ENCODE measurements at regions not wholly inside any gene's neighbourhood (a gene's known extent, or its start where the extent isn't known, plus 50 kb on each side); places are given as distances from the start of the nearest gene placed in this dataset.

DNA sequence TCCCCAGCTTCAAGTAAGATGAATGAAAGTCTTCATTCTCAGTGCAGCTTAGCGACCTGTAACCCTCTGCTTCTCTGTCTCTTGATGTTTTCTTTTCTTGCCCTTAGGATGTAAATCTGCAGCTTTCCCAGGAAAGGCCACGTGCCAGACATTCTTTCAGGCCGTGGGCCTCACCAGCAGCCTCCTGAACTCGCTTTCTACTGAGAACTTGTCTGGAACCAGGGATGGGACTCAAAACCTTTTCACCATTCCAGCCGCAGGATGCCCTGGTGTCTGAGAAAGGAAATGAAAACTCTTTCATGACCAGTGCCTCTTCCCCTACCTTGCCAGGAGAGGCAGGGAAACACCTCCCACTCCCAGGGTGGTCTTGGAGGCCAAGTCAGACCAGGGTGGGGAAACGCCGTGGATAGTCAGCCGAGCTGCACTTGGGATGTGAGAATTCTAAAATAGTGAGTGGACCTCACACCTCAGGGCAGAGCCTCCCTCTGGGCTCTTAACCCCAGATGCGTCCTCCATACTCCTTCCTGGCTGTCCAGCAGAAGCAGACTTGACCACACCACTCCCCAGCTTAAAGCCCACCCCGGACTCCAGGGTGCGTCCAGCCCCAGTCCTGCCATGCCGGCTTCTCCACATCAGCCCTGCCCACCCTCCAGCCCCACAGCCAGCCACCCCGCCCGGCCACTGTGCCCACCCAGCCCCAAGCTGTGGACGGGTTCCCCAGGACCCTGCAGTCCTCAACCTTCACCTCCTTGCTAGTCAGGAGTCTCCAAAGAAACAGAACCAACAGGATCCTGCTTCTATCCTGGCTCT is 115.5 kb downstream of the TWIST2 start:
- no peak for DNase-seq (ENCODE audit: low read depth in 3 of 3)

DNA sequence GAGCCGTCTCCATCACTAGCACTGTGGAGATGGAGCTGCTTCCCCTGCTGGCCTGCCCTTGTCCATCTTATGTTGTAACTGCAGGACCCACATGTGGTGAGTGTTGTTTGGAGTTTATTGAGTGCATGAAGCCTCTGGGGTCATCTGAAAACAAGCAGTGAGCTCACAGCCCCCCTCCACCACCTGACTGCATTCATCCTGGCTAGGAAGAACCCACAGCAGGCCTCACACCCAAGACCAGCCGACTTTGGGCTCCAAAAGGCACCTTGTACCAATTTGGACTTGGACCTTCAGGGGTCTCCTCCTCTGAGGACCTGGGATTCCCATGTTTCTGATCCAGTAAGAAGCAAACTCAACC is 116.1 kb downstream of the TWIST2 start:
- no peak for DNase-seq (ENCODE audit: low read depth in 3 of 3)

DNA sequence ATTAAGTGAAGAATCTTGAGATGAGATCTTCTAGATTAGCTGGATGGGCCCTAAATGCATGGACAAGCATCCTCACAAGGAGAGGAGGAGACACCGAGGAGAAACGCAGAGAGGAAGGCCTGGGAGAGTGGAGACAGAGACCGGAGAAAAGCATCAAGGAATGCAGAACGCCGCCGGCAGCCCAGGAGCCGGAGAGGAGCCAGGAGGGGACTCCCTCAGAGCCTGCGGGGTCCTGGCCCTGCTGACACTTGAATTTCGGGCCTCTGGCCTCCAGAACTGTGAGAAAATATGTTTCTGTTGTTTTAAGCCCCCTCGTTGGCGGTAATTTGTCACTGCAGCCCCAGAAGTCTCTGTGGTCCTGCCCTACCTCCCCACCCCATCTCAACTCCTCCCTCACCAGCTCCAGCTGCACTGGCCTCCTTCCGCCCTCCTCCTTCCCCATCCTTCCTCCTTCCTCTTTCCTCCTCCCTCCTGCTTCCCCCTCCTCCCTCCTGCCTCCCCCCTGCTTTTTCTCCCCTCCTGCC is 116.7 kb downstream of the TWIST2 start:
- DNase-seq (ENCODE audit: low read depth in 3 of 3) = no peak

DNA sequence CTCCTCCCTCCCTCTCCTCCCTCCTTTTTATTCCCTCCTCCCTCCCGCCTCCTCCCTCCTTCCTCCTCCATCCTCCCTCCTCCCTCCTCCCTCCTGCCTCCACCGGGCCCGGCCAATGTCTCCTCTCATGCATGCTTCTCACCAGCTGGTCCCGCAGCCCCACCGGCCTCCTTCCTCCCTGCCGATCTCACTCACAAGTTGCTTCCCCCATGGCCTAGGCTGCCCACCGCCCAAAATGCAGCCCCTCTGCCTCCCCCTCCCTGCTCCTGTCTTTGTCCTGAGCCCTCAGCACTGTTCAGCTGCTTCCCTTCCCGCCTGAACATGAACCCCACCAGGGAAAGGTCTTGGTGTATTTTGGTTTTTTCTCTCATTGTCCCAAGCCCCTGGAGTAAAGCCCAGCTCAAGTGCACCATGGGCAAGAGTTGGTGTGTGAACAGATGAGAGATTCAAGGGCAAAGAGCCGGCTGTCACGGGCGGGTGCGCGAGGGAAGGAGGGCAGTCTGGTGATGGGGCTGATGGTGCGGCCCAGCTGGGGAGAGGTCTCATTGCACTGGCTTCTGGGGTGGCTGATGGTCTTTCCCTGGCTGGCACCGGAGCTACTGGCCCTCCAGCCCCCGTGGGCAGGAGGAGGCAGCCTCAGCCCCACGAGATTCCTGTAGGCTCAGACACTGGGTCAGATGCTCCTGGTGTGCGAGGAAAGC is 117.6 kb downstream of the TWIST2 start:
- DNase-seq (ENCODE audit: low read depth in 3 of 3) = no peak

DNA sequence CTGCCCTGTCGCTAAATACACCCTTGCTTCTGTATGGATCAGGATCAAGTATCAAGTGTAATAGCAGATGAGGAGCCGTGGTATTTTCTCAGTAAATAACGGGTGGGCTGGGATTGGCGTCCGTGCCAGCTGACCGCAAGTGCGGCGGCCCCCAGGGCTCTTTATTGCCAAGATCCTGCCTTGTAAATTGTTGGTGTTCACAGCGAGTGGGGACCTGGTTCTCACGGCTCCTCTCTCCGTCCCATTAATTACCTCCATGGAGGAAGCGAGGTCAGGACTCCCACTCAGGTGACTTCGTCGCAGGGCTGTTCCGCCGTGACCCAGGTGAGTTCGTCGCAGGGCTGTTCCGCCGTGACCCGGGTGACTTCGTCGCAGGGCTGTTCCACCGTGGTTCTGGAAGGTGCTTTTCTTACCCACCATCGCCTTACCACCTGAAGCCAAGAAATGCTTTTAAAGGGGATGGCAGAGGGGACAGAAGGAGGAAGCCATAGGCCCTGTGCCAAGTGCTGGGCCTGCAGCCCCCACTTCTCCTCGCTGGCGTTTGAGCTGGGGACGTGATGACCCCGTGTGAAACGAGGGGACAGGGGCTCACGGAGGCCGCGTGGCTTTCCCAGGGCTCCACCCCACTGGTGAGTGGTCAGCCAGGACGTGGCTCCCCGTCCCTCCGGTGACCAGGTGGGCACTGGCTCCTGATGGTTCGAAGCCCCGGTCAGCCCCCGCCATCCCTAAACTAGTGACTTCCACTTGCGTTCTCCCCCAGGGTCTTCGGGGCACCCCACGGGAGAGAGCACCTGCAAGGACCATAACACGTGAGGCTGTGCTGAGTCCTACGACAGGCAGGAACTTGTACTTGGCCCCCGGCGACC is 118.4 kb downstream of the TWIST2 start:
- no peak for DNase-seq (ENCODE audit: low read depth in 3 of 3)

DNA sequence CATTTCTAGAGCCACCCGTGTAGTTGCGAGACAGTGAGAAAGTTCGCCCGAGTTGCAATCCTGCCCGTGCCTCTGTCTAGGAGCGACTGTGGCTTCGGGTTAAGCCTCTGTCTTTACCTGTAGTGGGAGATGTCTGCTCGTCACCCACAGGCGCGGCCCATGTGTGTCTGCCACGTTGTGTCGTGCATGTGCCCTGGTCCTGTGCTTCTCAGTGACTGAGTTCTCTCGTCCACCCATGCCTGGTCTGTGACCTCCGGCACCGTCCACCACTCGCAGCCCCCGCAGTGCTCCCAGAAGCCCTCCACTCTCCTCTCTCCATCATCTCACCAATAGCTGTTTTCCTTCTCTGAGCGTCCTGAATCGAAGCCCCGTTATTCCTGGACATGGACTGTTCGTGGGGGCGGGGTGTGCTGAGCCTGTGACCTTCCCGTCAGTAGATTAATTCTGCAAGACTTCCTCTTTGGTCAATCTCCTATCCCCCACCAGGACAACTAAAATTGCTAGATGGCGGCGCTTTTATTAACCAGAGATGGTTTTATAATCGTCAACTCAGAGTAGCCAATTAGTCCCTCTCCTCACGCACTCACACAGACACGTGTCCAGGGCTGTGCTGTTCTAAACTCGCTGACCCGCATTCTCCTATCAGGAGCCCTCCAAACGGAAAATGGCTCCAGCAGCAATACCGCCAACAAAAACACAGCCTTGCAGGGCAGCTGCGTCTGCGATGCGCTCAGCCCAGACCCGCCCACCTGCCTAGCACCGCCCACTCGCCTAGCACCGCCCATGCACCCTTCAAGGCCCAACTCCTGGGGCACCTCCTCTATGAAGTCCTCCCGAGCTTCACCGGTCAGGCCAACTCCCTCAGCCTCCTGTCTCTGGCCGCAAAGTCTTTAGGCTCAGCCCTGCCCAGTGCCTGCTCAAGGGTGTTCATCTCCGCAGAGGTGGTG is 119.4 kb downstream of the TWIST2 start:
- DNase-seq (ENCODE audit: low read depth in 3 of 3) = no peak

DNA sequence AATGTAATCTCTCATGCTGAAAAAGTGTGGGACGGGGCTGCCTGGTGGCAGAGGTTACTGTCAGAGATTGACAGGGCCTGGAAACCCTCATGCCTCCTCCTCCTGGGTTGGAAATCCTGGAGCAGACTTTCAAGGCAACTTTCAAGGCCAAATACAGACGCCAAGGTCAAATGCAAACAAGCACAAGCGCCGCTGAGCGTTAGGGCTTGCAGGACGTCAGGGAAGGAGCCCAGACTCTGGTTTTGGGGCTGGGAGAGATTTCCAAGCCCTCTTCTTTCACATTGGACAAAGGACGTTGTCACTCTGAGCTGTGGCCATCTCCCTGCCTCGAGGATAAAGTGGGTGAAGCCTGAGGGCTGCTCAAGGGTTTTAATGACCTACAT is 120.1 kb downstream of the TWIST2 start:
- DNase-seq (ENCODE audit: low read depth in 3 of 3) = no peak

DNA sequence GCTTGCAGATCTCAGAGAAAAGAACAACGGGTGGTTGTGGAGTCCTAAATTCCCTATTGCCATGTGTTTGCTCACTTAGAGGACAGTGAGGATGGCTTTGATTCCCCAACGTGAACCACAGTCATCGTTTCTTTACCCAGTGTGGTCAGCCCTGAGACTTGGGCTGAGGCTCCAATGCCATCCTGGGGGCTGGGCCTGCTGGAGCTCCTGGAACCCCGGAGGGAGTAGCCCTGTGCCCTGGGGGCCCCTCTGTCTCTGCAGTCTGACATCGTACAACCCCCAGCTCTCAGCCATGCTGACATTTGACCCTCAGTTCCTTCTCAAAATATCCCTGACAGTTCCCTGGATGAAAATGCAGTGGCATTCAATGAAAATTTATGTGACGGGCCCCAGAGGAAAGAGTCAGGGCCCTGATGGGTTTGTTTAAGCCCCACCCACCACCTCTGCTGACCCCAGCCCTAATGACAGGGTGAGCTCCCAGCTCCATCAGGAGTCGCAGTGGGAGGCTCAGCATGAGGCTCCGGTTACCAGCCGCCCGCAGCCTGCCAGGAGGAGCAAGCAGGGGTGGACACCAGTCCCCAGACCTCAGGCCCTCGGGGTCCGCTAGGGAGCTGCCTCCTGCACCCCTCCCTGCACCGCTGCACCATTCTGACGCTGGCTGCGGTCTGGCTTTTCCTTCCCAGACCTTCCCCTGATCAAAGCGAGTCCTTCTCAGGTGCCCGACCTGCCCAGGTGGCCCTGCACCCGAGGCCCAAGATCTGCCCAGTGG is 120.9 kb downstream of the TWIST2 start:
- DNase-seq (ENCODE audit: low read depth in 3 of 3) = no peak

DNA sequence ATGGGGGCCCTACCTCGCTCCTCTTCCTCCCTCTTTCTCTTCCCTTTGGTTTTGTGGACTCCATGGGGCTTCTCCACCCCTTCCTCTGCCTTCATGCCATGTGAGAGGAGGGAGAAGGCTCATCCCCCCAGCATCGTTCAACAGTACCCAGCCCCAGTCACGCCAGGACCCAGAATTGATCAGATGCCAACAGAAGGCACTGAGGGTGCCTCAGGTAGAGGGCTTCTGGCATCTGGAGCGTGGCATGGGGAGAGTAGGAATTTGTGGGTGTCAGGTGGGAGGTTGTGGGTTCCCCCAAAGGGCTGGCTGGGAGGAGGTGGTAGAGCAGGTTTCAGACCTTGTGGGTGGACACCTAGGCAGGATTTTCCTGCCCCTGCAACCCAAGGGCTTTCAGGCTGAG is 122.0 kb downstream of the TWIST2 start:
- DNase-seq (ENCODE audit: low read depth in 3 of 3) = no peak

DNA sequence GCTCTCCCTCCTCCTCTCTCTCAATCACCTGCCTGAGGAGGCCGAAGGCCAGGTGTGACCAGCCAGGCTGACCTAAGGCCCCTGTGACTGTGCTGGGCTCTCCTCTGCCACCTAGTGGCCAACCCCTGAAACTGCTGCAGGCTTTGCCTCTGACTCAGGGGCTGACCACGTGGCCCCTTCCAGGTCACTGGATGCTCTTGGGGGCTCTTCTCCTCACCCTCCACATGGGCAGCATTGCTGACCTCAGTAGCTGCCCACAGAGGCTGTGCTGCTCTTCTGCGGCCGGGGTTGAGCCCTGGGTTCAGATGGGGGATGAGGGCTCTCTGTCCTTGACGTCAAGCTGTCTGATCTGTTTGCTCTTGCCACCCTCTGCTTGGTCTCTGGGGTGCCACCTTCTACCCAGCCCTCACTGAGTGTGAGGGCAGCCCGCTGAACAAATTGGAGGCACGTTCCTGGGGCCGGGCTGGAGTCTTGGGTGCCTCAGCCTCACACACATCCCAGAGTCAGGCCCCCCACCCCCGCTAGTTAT is 122.7 kb downstream of the TWIST2 start:
- DNase-seq (ENCODE audit: low read depth in 3 of 3) = peak in 1 of 3 experiments; percentile 26

DNA sequence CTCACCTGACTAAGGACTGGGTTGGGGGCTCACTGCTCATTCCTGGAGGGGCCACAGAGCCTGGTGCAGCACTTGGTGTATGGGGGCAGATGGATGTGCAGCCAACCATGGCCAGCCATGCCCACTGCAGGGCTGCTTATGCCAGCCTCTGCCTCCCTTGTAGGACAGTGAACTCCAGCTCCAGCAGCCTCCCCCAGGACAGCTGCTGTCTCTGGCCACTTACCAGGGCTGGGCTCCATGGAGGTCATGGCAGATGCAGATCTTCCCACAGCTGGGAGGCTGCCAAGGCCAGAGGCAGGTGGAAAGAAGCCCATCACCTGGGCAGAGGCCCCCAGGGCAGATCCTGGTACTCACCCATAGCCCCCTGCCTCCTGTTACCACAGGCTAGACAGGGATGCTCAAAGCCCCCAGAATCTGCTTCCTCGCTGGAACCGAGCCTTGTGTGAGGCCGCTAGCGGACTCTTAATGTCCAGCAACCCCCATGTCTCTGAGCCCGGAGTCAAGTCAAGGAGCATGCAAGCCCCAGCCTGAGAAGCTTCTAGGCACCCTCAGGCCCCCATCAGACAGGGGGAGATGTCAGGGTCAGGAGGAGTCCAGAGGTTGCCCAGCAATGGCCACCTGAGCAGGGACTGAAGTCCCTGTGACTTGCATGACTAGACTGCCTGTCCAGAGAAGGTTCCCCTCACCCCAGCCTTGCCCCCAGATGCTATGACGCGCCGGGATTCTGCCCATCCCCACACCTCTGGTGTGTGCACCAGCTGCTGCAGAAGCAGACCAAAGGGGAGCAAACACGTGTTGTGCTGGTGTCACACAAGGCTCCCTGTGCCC is 123.6 kb downstream of the TWIST2 start:
- DNase-seq (ENCODE audit: low read depth in 3 of 3) = no peak

DNA sequence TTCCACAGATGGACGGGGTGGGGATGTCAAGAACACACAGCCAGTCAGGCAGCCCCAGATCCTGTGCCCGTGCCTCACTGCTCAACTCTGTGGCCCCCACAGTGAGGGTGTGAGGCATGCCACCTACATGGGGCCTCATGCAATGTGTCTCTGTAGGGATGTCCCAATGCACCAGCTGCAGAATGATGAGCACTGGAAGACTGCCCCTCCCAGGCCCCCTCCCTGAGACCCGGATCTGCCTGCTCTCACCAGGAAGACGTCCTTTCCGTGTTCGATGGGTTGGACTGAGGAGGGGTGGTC is 124.2 kb downstream of the TWIST2 start:
- no peak for DNase-seq (ENCODE audit: low read depth in 3 of 3)

DNA sequence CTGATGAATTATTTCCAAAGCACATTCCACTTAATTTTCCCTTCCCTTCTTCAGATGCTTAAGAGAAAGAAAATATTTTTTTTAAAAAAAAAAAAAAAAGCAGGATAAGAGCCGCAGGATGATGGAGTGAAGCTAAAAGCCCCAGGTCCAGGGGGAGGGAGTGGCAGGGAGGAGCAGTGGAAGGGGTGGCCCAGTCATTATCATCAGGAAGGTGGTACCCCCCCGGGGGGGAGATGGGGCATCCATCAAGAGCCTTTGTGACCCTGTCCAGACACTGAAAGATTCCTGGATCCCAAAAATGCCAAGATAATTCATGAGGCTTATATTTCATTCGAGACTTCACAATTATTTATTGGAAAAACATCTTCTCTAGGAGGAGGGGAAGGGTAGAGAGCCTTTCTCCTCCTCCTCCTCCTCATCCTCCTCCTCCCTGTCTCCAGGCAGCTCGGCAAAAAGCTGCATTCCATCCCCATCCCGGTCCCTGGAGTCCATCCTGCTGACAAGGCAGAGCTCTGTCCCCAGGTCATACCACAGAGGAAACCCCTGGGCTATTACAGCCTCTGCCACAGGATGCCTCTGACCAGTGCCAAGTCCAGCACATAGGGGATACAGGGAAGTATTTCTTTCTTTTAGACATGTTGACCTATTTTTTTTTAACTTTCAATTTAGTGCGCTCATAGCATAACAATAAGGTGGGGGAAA is 125.3 kb downstream of the TWIST2 start:
- DNase-seq (ENCODE audit: low read depth in 3 of 3) = no peak

DNA sequence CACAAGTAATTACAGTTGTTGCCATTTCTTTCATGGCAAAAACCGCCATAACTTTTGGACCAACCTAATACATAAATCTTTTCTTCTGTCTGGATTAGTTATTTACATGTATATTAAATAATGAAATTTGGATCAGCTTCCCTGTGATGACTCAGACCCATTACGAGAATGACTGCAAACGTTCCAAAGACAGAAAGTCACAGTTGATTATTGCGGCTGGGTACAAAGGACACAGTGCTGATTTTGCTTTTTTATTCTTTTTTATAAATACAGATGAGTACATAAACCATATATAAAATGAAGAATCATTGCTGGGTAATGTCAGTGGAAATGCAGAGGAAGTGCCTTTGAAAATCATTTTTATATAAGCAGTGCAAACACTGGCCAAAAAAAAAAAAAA is 126.2 kb downstream of the TWIST2 start:
- no peak for DNase-seq (ENCODE audit: low read depth in 3 of 3)

DNA sequence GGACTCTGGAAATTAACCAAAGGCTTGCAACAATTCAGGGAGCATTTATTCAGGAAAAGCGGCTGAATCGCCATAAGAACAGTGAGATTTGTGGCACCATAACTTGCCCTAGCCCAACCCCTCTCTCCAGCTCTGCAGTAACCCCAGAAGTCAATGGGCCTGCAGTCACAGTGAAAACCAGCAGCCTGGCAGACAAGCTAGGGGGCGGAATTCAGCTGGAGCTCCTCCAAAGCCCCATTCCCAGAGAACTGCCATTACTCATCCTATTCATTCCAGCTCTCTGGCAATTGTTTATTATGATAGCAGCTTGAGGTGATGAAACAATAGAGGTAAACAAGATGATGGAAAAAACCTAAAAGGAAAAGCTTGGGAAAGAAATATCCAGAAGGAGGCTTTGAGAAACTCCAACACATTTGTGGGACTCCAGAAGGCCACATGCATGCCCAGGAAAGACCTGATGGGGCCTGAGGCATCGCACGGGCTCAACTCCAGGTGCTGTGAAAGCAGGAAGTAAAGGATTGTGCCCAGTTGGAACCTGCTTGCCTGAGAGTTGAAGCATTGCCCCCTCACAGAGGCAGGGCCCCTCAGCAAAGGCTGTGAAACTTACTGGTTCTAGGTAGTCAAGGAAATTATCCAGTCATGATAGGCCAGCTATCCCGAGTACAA is 126.7 kb downstream of the TWIST2 start:
- no peak for DNase-seq (ENCODE audit: low read depth in 3 of 3)

DNA sequence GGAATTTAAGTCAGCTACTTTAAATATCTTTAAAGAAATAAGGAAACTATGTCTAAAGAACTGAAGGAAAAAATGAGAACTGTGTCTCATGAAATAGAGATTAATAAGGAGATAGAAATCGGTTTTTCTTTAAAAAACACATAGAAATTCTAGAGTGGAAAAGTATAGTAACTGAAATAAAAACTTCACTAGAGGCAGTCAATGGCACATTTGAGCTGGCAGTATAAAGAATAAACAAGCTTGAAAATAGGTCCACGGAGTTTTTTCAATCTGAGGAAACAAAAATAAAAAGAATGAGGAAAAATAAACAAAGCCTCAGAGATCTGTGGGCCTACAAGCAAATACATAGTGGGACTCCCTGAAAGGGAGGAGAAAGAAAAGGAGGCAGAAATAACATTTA is 127.5 kb downstream of the TWIST2 start:
- no peak for DNase-seq (ENCODE audit: low read depth in 3 of 3)

DNA sequence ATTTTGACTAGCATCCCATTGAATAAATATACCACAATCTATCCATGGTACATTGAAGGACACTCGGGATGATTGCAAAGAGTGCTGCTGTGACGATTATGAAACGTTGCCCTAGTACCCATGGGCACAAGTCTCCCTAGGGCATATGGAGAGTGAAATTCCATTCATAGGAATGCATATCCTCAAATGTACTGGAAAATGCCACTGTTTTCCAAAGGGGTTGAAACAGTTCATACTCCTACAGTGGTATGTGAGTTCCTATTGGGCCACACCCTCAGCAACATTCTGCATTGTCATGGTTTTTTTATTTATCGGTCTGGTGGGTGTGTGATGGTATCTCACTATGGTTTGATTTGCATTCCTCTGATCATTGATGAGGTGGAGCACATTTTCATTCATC is 130.6 kb downstream of the TWIST2 start:
- DNase-seq (ENCODE audit: low read depth in 3 of 3) = no peak

DNA sequence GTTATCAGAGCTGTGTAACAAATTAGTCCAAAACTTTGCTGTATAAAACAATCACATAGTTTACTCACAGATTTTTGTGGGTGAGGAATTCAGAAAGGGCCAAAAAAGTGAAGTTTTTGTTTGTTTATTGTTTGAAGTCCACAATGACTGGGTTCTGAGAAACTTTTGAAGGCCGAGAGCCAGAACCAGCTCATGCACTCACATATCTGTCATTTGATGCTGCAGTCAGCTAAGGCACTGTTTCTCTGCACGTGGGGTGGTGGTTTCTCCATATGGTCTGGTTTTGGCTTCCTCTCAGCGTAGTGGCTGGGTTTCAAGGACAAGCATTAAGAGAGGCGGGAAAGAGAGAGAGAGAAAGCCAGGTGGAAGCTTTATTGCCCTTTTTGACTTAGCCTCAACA is 131.8 kb downstream of the TWIST2 start:
- no peak for DNase-seq (ENCODE audit: low read depth in 3 of 3)
